Activated naive CD8-positive, alpha-beta T cell treated with anti-CD3 and anti-CD28 coated beads, Interleukin-2, amount 10 ng/mL, durations not matched to agents 7 days and 5 days (primary cell): ENCODE measurements at regions not wholly inside any gene's neighbourhood (a gene's known extent, or its start where the extent isn't known, plus 50 kb on each side); places are given as distances from the start of the nearest gene placed in this dataset.
A peak's percentile ranks its signal among the peaks of the same experiment; 100 is the strongest.

ENCODE experiments used
- ATAC-seq: fragments of 150-1000 bp; cut with Tn5 transposase; one replicate; pipeline ENCODE4 v1.10.0; 2021; ENCODE audit warnings: low read depth, moderate library complexity
- POLR2A ChIA-PET: fragments of 350-600 bp; sonication (Branson Sonifier 250); formaldehyde crosslinking; loops from one replicate; lab custom pipeline; 2021; ENCODE audit warnings: antibody characterized with exemption; lab: Charles Lee
- DNase-seq: peaks from one replicate; pipeline ENCODE4 v3.0.0; 2021
- H3K27ac Mint-ChIP-seq: one replicate; pipeline ENCODE4 v1.8.0; 2022; ENCODE audit warnings: mild to moderate bottlenecking, mixed read lengths
- H3K27me3 Mint-ChIP-seq: one replicate; pipeline ENCODE4 v1.8.0; 2022; ENCODE audit warnings: mild to moderate bottlenecking, moderate library complexity, mixed read lengths
- H3K36me3 Mint-ChIP-seq: one replicate; pipeline ENCODE4 v1.8.0; 2021; ENCODE audit warnings: mild to moderate bottlenecking, mixed read lengths
- H3K4me1 Mint-ChIP-seq: one replicate; pipeline ENCODE4 v1.8.0; 2021; ENCODE audit warnings: mixed read lengths
- H3K4me3 Mint-ChIP-seq: one replicate; pipeline ENCODE4 v1.8.0; 2022; ENCODE audit warnings: mild to moderate bottlenecking, moderate library complexity, mixed read lengths
- H3K9me3 Mint-ChIP-seq: one replicate; pipeline ENCODE4 v1.8.0; 2021; ENCODE audit warnings: mixed read lengths

- no peaks in the 10 kb centered on the region for H3K9me3 Mint-ChIP-seq
- no peak for ATAC-seq
- no peaks in the 10 kb centered on the region for H3K27me3 Mint-ChIP-seq
- H3K27ac Mint-ChIP-seq, result no peak overlapping the region
- no peak overlapping the region for H3K4me3 Mint-ChIP-seq
- H3K4me1 Mint-ChIP-seq, result no peaks in the 10 kb centered on the region
- POLR2A ChIA-PET, result no interaction called here
- DNase-seq, result no peak
- H3K36me3 Mint-ChIP-seq, result no peaks in the 10 kb centered on the region
Measured at GRCh38 chr2:152929628-152930027, 211.2 kb downstream of the ARL6IP6 start.

GRCh38 chr2:152925547-152926448 is 207.4 kb downstream of the ARL6IP6 start:
- peak; percentile 39 for ATAC-seq

DNA sequence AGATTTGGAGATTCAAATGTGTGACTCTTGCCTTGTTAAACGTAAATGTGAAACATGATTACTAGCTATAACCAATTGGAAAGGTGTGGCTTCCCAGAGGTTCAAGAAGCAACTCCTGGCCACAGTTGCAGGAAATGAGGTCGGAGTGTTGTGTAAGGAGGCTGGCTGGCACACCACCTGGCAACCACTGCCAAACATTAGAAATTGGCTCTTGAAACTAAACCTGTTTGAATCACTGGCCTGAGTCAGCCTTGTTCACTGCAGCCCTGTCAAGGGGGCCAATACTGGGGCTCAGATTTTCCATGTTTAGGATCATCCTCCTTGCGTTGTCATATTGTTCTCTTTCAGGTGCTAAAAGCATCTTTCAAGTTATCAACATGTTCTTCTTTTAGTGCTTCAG is 206.3 kb downstream of the ARL6IP6 start:
- Mint-ChIP-seq H3K9me3 (no peaks in the 10 kb centered on the region), H3K27me3 (no peaks in the 10 kb centered on the region), H3K4me1 (no peaks in the 10 kb centered on the region), H3K36me3 (no peaks in the 10 kb centered on the region), H3K4me3 (no peak overlapping the region), H3K27ac (no peak overlapping the region)
- POLR2A ChIA-PET, result no interaction called here
- DNase-seq (no peak), ATAC-seq (no peak)

More at GRCh38 chr2:152925547-152926448, 207.4 kb downstream of the ARL6IP6 start:
- POLR2A ChIA-PET, result no interaction called here
- no peaks in the 10 kb centered on the region for H3K9me3 Mint-ChIP-seq
- no peak overlapping the region for H3K27ac Mint-ChIP-seq
- H3K4me3 Mint-ChIP-seq, result no peak overlapping the region
- no peaks in the 10 kb centered on the region for H3K4me1 Mint-ChIP-seq
- DNase-seq, result peak; percentile 48
- H3K36me3 Mint-ChIP-seq, result no peaks in the 10 kb centered on the region
- no peaks in the 10 kb centered on the region for H3K27me3 Mint-ChIP-seq

- no peaks in the 10 kb centered on the region for H3K9me3 Mint-ChIP-seq
- no peak for ATAC-seq
- no peak overlapping the region for H3K27ac Mint-ChIP-seq
- DNase-seq, result no peak
- no peaks in the 10 kb centered on the region for H3K27me3 Mint-ChIP-seq
- POLR2A ChIA-PET, result no interaction called here
- H3K4me3 Mint-ChIP-seq, result no peak overlapping the region
- no peaks in the 10 kb centered on the region for H3K36me3 Mint-ChIP-seq
- no peaks in the 10 kb centered on the region for H3K4me1 Mint-ChIP-seq
Measured at GRCh38 chr2:152924219-152924618, 205.8 kb downstream of the ARL6IP6 start.

DNA sequence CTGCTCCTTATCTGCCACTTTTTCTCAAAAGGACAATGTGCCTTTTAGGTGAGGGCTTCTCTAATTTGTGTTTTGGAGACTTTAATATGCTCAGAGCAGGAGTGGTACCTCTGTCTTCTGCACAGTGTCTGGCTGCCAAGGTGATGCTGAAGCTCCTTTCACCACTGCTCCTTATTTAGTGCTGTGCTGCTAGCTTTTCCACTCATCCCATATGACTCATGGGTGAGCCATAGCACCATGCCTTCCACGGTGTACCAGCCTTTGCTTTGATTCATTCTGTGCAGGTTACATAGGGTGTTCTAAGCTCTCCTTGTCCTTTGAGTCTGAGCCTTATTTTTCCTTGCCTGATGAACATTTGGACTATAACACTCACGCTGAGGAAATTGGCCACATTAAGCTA is 202.4 kb downstream of the ARL6IP6 start:
- POLR2A ChIA-PET, result no interaction called here

GRCh38 chr2:152910970-152911369 is 192.6 kb downstream of the ARL6IP6 start:
- ATAC-seq, result no peak
- no peaks in the 10 kb centered on the region for H3K36me3 Mint-ChIP-seq
- no peak for DNase-seq
- no peaks in the 10 kb centered on the region for H3K9me3 Mint-ChIP-seq
- H3K27ac Mint-ChIP-seq, result no peak overlapping the region
- H3K27me3 Mint-ChIP-seq, result no peaks in the 10 kb centered on the region
- H3K4me3 Mint-ChIP-seq, result no peak overlapping the region
- POLR2A ChIA-PET, result no interaction called here
- H3K4me1 Mint-ChIP-seq, result no peaks in the 10 kb centered on the region

More for the DNA sequence above, 202.4 kb downstream of the ARL6IP6 start:
- H3K36me3 Mint-ChIP-seq, result no peaks in the 10 kb centered on the region
- H3K4me3 Mint-ChIP-seq, result no peak overlapping the region
- ATAC-seq, result no peak
- H3K9me3 Mint-ChIP-seq, result no peaks in the 10 kb centered on the region
- no peak for DNase-seq
- H3K4me1 Mint-ChIP-seq, result no peaks in the 10 kb centered on the region
- H3K27ac Mint-ChIP-seq, result no peak overlapping the region
- H3K27me3 Mint-ChIP-seq, result no peaks in the 10 kb centered on the region

- DNase-seq (no peak), ATAC-seq (no peak)
- Mint-ChIP-seq H3K27me3 (no peaks in the 10 kb centered on the region), H3K4me3 (no peak overlapping the region), H3K36me3 (no peaks in the 10 kb centered on the region), H3K27ac (no peak overlapping the region), H3K4me1 (no peaks in the 10 kb centered on the region), H3K9me3 (no peaks in the 10 kb centered on the region)
- POLR2A ChIA-PET, result no interaction called here
Measured at GRCh38 chr2:152907046-152907445, 188.6 kb downstream of the ARL6IP6 start.

- H3K4me1 Mint-ChIP-seq, result no peaks in the 10 kb centered on the region
- DNase-seq, result no peak
- no peak for ATAC-seq
- no peaks in the 10 kb centered on the region for H3K27me3 Mint-ChIP-seq
- H3K36me3 Mint-ChIP-seq, result no peaks in the 10 kb centered on the region
- no peak overlapping the region for H3K27ac Mint-ChIP-seq
- no peak overlapping the region for H3K4me3 Mint-ChIP-seq
- POLR2A ChIA-PET, result no interaction called here
- H3K9me3 Mint-ChIP-seq, result peaks cover 1% of the 10 kb centered on the region
Measured at GRCh38 chr2:152894051-152894450, 175.6 kb downstream of the ARL6IP6 start.

- DNase-seq, result no peak
- no peaks in the 10 kb centered on the region for H3K36me3 Mint-ChIP-seq
- POLR2A ChIA-PET, result no interaction called here
Measured at GRCh38 chr2:152890736-152891135, 172.3 kb downstream of the ARL6IP6 start.

GRCh38 chr2:152883951-152884487 is 165.6 kb downstream of the ARL6IP6 start:
- Mint-ChIP-seq H3K27ac (no peak overlapping the region), H3K4me3 (no peak overlapping the region), H3K36me3 (no peaks in the 10 kb centered on the region), H3K9me3 (no peaks in the 10 kb centered on the region), H3K27me3 (no peaks in the 10 kb centered on the region), H3K4me1 (no peaks in the 10 kb centered on the region)
- POLR2A ChIA-PET, result no interaction called here
- DNase-seq, result no peak
- ATAC-seq, result no peak

More at GRCh38 chr2:152890736-152891135, 172.3 kb downstream of the ARL6IP6 start:
- no peak for ATAC-seq
- H3K4me1 Mint-ChIP-seq, result no peaks in the 10 kb centered on the region
- no peaks in the 10 kb centered on the region for H3K9me3 Mint-ChIP-seq
- H3K27me3 Mint-ChIP-seq, result no peaks in the 10 kb centered on the region
- no peak overlapping the region for H3K27ac Mint-ChIP-seq
- no peak overlapping the region for H3K4me3 Mint-ChIP-seq

DNA sequence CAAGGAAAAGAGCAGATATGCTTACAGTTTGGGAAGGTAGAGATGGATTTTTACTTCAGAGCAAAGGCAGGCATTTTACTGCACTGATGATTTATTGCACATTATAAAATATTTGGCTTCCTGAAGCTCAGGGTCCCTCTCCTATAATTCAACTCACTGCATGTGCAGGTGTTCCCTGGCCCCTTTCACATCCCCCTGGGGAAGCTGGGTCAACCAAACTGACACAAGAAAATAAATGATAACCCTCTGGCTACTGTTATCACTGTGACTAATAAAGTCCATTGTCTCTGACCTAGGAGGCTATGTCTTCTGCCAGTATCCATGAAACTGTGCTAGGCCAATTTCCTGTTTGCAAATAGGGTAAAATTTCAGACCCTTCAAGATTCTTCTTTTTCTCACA is 163.1 kb downstream of the ARL6IP6 start:
- Mint-ChIP-seq H3K4me1 (no peaks in the 10 kb centered on the region), H3K27ac (no peak overlapping the region), H3K27me3 (no peaks in the 10 kb centered on the region), H3K9me3 (no peaks in the 10 kb centered on the region), H3K4me3 (no peak overlapping the region), H3K36me3 (no peaks in the 10 kb centered on the region)
- POLR2A ChIA-PET, result no interaction called here
- DNase-seq (no peak), ATAC-seq (no peak)

GRCh38 chr2:152879275-152879674 is 160.9 kb downstream of the ARL6IP6 start:
- no peaks in the 10 kb centered on the region for H3K36me3 Mint-ChIP-seq
- no peaks in the 10 kb centered on the region for H3K4me1 Mint-ChIP-seq
- ATAC-seq, result no peak
- no peak for DNase-seq
- H3K9me3 Mint-ChIP-seq, result no peaks in the 10 kb centered on the region
- H3K4me3 Mint-ChIP-seq, result no peak overlapping the region
- no peaks in the 10 kb centered on the region for H3K27me3 Mint-ChIP-seq
- POLR2A ChIA-PET, result no interaction called here
- no peak overlapping the region for H3K27ac Mint-ChIP-seq

GRCh38 chr2:152875701-152876695 is 157.6 kb downstream of the ARL6IP6 start:
- Mint-ChIP-seq H3K27me3 (no peaks in the 10 kb centered on the region), H3K4me3 (no peak overlapping the region), H3K9me3 (no peaks in the 10 kb centered on the region), H3K36me3 (no peaks in the 10 kb centered on the region), H3K4me1 (no peaks in the 10 kb centered on the region), H3K27ac (no peak overlapping the region)
- ATAC-seq (no peak), DNase-seq (no peak)
- POLR2A ChIA-PET, result no interaction called here
